ENCODE measurements at regions not wholly inside any gene's neighbourhood (a gene's known extent, or its start where the extent isn't known, plus 50 kb on each side); places are given as distances from the start of the nearest gene placed in this dataset.
A peak's percentile ranks its signal among the peaks of the same experiment; 100 is the strongest.
"Not testable (repeated sequence)": the region's sequence is repeated elsewhere in the genome, so short reads cannot be mapped to it uniquely, and the experiment has no call there.

GRCh38 chr5:15168358-15168757, 296.8 kb upstream of the ANKH start:
- no peak for DNase-seq

- DNase-seq: no peak
Measured at GRCh38 chr5:15160091-15160490, 288.5 kb upstream of the ANKH start.

- DNase-seq: no peak
Measured at GRCh38 chr5:15159606-15160005, 288.0 kb upstream of the ANKH start.

GRCh38 chr5:15142458-15142857, 270.9 kb upstream of the ANKH start:
- no peak for DNase-seq

- no peak for DNase-seq
Measured at GRCh38 chr5:15137414-15137813, 265.8 kb upstream of the ANKH start.

- no peak for DNase-seq
Measured at GRCh38 chr5:15135661-15136060, 264.1 kb upstream of the ANKH start.

- DNase-seq: no peak
Measured at GRCh38 chr5:15133456-15133965, 261.9 kb upstream of the ANKH start.

- no peak for DNase-seq
Measured at GRCh38 chr5:15132816-15133405, 261.3 kb upstream of the ANKH start.

- DNase-seq: no peak
Measured at GRCh38 chr5:15131909-15132308, 260.3 kb upstream of the ANKH start.

GRCh38 chr5:15124871-15125568, 253.4 kb upstream of the ANKH start:
- no peak for DNase-seq

- no peak for DNase-seq
Measured at GRCh38 chr5:15124461-15124860, 252.9 kb upstream of the ANKH start.

GRCh38 chr5:15117688-15118087, 246.1 kb upstream of the ANKH start:
- DNase-seq: no peak

- DNase-seq: no peak
Measured at GRCh38 chr5:15116996-15117395, 245.4 kb upstream of the ANKH start.

- DNase-seq: no peak
Measured at GRCh38 chr5:15106530-15107283, 235.1 kb upstream of the ANKH start.

GRCh38 chr5:15105799-15106393, 234.3 kb upstream of the ANKH start:
- DNase-seq: peak; percentile 49

- no peak for DNase-seq
Measured at GRCh38 chr5:15103864-15104263, 232.3 kb upstream of the ANKH start.

GRCh38 chr5:15103130-15103529, 231.6 kb upstream of the ANKH start:
- DNase-seq: no peak

GRCh38 chr5:15097552-15097951, 226.0 kb upstream of the ANKH start:
- DNase-seq: no peak

GRCh38 chr5:15096686-15097085, 225.1 kb upstream of the ANKH start:
- not testable (repeated sequence) for DNase-seq

- no peak for DNase-seq
Measured at GRCh38 chr5:15092801-15093200, 221.2 kb upstream of the ANKH start.

- DNase-seq: no peak
Measured at GRCh38 chr5:15085671-15086070, 214.1 kb upstream of the ANKH start.

- DNase-seq: no peak
Measured at GRCh38 chr5:15082096-15082495, 210.5 kb upstream of the ANKH start.

- DNase-seq: no peak
Measured at GRCh38 chr5:15080219-15080618, 208.6 kb upstream of the ANKH start.

GRCh38 chr5:15079566-15079965, 208.0 kb upstream of the ANKH start:
- DNase-seq: no peak

Measured in NCI-H2029 (cell line).